B cell (primary cell): ENCODE measurements at regions not wholly inside any gene's neighbourhood (a gene's known extent, or its start where the extent isn't known, plus 50 kb on each side); places are given as distances from the start of the nearest gene placed in this dataset.

Experiments
- CTCF ChIP-seq: fragments of 200-600 bp; IDR thresholded peaks from one replicate; pipeline ENCODE4 v1.8.0; 2022; ENCODE audit warnings: antibody characterized with exemption, mild to moderate bottlenecking
- EZH2 ChIP-seq: IDR thresholded peaks from 2 replicates; pipeline ENCODE4 v1.6.1; 2012; ENCODE audit warnings: borderline replicate concordance, low read depth, mild to moderate bottlenecking, moderate library complexity, low read length; ENCODE audit not compliant: insufficient read depth, poor library complexity, severe bottlenecking

GRCh38 chr7:142460402-142461117 is 202.7 kb upstream of the PRSS58 start:
- TF ChIP-seq CTCF: no peak
- no peak for TF ChIP-seq EZH2
